NB4 (cell line): ENCODE measurements at regions not wholly inside any gene's neighbourhood (a gene's known extent, or its start where the extent isn't known, plus 50 kb on each side); places are given as distances from the start of the nearest gene placed in this dataset.

Experiments used
- DNase-seq: peaks from one replicate; pipeline ENCODE4 v3.0.0; 2010; ENCODE audit warnings: low read depth
- H3K4me3 ChIP-seq: one replicate; pipeline ENCODE4 v1.5.1; 2011; ENCODE audit warnings: mild to moderate bottlenecking, low read depth, low read length, moderate library complexity
- CTCF ChIP-seq: IDR thresholded peaks from one replicate; pipeline ENCODE4 v1.5.1; 2012; ENCODE audit warnings: low read depth, low read length
- MAX ChIP-seq: IDR thresholded peaks from 2 replicates; pipeline ENCODE4 v1.6.1; 2011; ENCODE audit warnings: low read depth, low read length
- MYC ChIP-seq: IDR thresholded peaks from 2 replicates; pipeline ENCODE4 v1.6.1; 2011; ENCODE audit warnings: low read depth, low read length
- POLR2A ChIP-seq: IDR thresholded peaks from 2 replicates; pipeline ENCODE4 v1.6.1; 2011; ENCODE audit warnings: mild to moderate bottlenecking; ENCODE audit not compliant: insufficient read length; ENCODE audit errors: extremely low read depth

GRCh38 chr4:107541511-107541910 is 178.5 kb downstream of the PAPSS1 start:
- H3K4me3 ChIP-seq = no peak overlapping the region
- TF ChIP-seq MYC = no peak
- TF ChIP-seq MAX = no peak
- no peak for DNase-seq

GRCh38 chr4:107531927-107532326 is 188.1 kb downstream of the PAPSS1 start:
- TF ChIP-seq MYC (no peak), POLR2A (no peak), MAX (no peak), CTCF (no peak)
- DNase-seq = no peak
- no peak overlapping the region for H3K4me3 ChIP-seq

GRCh38 chr4:107520368-107520767 is 199.7 kb downstream of the PAPSS1 start:
- no peak for TF ChIP-seq MAX
- no peak for TF ChIP-seq MYC
- no peak for TF ChIP-seq CTCF
- no peak for TF ChIP-seq POLR2A
- H3K4me3 ChIP-seq = no peak overlapping the region
- no peak for DNase-seq

GRCh38 chr4:107519053-107519452 is 201.0 kb downstream of the PAPSS1 start:
- TF ChIP-seq MAX (no peak), CTCF (peak; percentile 2)
- peak; percentile 8 for DNase-seq
- H3K4me3 ChIP-seq = no peak overlapping the region

- H3K4me3 ChIP-seq = no peak overlapping the region
- TF ChIP-seq MYC (no peak), MAX (no peak), POLR2A (no peak), CTCF (no peak)
- DNase-seq = no peak
These were observed 202.0 kb downstream of the PAPSS1 start for GRCh38 chr4:107518076-107518475.

GRCh38 chr4:107512549-107512948 is 207.5 kb downstream of the PAPSS1 start:
- no peak for TF ChIP-seq POLR2A
- DNase-seq = no peak
- no peak overlapping the region for H3K4me3 ChIP-seq

GRCh38 chr4:107509615-107510014 is 210.4 kb downstream of the PAPSS1 start:
- H3K4me3 ChIP-seq = no peak overlapping the region
- no peak for DNase-seq
- TF ChIP-seq MAX = no peak
- TF ChIP-seq CTCF = no peak
- no peak for TF ChIP-seq POLR2A
- TF ChIP-seq MYC = no peak
